GDM1 (cell line): ENCODE measurements at regions not wholly inside any gene's neighbourhood (a gene's known extent, or its start where the extent isn't known, plus 50 kb on each side); places are given as distances from the start of the nearest gene placed in this dataset.
"Not testable (repeated sequence)": the region's sequence is repeated elsewhere in the genome, so short reads cannot be mapped to it uniquely, and the experiment has no call there.

ENCODE experiments used
- DNase-seq: peaks from one replicate; lab custom pipeline; 2025; lab: John Stamatoyannopoulos, UW

DNA sequence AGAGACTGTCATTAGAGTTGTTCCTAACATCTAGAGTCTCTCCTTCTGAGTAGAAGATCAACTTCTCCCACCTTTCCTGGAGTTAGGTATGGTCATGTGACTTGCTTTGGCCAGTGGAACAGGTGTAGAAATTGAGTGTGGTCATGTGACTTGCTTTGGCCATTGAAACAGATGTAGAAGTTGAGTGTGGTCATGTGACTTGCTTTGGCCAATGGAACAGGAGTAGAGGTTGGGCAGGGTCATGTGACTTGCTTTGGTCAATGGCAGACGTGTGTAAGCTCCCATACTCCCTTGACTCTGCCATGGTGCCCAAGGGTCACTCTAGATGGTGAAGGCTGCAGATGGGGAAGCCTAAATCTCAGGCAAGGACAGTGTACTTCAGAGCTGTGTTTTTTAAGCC lies 306.0 kb downstream of the NPHP4 start:
- DNase-seq = no peak

DNA sequence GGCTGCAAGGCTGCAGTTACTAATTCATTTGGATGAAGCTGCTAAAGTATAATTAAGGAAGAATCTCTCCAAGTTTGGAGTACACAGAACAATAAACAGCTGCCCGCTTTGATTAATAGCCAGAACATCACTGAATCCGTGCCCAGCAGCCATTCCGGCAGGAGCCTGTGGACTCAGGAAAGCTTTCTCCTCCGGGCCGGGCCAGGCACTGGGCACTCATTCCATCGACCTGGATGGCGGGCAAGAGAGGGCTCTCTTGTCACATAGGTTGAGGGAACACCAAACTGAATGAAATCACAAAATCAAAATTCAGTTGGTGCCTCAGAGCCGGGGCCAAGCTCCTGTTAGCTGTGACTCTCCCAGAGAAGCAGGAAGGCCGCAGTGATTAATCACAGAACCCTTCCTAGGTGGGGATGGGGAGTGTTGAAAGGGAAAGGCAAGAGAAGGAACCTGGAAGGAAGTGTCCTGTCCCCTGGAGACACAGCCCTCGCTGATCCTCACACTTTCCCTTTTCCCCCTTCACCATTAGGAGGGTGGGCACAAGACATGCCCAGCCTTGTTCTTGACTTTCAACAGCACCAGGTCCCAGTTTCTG lies 306.7 kb downstream of the NPHP4 start:
- no peak for DNase-seq

DNA sequence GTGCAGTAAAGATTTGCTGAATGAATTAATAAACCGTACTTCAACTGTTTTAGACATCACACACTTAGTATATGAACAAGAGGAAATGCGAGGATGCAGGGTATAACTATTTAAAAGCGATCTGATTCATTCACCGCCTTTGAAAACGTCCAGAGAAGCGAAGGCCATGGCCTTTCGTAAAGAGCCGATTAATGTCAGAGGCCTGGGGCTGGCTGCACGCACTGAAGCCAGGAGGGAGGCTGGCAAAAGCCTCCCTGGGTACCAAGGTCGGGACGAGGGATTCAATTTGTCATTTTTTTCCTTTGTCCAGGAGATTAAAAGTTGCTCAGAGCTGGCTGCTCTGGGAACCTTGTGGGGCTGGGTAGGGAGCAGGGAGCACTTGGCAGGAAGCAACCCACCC lies 307.4 kb downstream of the NPHP4 start:
- no peak for DNase-seq

DNA sequence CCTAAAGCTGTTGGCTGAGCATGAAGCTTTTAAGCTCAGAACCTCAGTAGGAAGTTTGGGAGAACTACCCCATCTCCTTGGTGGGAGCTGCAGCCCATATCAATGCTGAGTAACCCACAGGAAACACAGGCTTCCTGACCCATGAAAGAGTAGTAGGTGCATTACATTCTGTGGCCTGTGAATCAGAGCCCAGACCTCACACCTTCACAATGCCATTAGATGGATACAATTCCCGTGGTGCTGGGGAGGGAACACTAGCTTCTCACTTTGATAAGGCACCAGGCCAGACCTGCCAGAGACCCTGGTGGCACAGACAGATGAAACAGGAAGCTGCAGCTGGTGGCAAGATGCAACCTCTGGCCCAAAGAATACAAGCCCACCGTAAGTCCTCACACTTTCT lies 308.8 kb downstream of the NPHP4 start:
- DNase-seq = no peak

DNA sequence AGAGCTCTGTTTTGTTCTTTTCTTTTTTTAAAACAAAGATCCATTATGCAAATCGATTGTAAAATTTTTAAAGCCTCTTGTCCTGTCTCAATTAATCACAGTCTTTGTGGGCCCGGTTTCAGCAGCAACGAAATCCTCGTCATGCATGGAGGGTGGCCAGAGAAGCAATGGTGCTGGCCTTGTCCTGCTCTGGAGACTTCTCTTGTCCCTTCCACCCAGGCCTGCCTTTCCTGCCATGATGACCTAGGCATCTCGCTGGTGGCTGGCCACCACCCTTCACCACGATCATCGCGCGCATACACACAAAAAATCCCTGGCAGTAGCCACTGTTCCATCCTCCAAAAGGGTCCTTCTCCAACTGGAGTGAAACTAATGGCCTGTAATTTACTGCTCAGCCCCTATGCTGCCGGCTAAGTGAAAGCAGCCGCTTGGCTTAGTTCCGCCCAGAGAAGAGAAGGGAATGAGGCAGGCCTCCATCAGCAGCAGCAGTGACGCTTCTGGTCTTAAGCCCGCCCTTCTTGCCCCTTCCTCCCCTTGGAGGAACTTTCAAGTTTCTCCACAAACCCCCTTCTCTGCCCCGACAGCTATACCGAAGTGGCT lies 309.5 kb downstream of the NPHP4 start:
- no peak for DNase-seq

DNA sequence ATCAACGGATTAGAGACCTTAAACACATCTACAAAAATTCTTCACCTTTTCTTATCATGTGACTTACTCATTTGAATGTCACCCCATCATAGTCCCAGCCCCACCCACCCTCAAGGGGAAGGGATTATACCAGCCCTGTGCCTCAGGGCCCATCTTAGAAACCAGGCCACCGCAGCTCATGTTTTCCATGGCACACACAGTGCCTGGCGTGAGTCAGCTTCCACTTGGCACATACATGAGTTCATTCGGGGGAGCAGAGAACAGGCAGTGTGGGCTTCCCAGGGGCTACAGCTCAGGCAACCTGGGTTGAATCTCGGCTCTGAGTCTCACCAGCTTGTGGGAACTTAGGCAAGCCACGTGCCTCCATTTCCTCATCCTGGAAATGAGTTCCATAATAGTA lies 310.6 kb downstream of the NPHP4 start:
- no peak for DNase-seq

DNA sequence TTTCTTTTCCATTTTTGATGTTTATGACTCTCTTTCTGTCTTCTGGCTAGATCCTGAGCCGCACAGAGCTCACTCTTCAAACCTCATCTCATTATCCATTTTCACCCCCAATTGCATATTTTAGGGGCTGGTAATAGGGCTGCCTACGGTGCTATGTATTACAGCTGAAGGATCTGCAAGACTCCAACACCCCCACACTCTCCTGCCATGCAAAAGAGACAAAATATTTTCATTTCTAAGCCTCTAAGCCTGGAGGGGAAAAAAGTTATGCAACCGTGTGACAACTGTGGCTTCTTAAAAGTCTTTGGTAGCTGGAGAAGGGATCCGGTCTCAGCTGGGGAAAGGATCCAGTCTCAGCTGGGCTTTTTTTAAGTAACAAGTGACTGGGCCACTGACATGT lies 311.6 kb downstream of the NPHP4 start:
- DNase-seq = no peak

DNA sequence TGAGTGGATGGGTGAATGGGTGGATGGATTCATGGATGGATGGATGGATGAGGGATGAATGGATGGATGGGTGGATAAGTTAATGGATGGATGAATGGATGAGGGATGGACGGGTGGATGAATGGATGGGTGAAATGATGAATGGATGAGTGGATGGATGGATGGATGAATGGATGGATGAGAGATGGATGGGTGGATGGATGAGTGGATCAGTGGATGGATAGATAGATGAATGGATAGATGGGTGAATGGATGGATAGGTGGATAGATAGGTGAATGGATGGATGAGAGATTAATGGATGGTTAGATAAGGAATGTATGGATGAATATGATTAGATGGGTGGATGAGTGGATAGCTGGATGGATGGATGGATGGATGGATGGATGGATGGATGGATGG lies 313.5 kb downstream of the NPHP4 start:
- no peak for DNase-seq

DNA sequence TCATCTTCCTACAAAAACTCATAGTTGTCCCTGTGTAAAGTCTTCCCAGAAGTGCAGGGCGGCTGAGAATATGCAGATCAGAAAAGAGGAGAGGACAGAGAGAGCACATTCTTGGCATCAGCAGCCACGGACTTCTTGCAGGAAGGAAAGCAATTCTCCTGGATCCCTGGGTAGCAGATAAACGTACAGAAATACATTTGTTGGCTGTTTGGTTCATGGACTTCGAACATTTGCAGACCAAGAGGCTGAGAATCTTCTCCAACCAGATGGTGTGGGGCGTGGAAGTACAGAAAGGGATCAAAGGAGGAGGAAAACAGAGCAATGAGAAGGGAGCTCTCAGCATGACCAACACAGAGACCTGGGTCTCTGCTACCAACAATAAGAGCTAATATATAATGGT lies 319.9 kb downstream of the NPHP4 start:
- not testable (repeated sequence) for DNase-seq

DNA sequence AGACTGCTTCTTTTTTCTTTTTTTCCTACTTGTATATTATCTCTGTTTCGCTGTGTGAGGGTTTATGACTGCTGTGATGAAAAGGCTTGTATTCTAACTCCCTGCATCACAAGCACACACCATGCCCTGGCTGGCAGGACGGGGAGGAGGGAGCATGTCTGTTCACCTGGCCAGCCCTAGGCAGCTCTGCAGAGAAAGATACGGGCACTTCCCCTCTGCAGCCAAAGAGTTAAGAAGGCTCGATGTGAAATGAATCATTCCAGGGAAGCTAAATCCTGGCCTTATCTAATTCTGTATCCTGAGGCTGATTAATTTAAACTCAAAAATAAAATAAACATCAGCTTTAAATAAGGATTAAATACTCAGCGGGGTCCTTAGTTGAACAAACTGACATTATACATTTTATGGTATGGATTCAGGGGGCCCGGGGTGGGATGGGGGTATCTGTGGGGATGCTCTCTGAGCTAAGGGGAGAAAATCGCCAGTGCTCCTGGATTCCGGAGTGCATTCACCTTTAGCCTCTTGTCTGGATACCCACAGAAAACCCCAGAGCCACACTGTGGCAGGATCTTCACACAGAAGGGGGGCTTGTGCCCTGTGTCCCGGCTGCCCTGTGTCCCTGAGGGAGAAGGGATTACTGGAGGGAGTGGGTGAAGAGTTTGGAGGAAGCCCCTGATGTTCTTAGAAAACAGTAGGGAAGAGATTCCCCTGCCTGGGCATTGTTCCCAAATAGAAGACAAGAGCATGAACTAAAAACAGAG lies 321.5 kb downstream of the NPHP4 start:
- no peak for DNase-seq

DNA sequence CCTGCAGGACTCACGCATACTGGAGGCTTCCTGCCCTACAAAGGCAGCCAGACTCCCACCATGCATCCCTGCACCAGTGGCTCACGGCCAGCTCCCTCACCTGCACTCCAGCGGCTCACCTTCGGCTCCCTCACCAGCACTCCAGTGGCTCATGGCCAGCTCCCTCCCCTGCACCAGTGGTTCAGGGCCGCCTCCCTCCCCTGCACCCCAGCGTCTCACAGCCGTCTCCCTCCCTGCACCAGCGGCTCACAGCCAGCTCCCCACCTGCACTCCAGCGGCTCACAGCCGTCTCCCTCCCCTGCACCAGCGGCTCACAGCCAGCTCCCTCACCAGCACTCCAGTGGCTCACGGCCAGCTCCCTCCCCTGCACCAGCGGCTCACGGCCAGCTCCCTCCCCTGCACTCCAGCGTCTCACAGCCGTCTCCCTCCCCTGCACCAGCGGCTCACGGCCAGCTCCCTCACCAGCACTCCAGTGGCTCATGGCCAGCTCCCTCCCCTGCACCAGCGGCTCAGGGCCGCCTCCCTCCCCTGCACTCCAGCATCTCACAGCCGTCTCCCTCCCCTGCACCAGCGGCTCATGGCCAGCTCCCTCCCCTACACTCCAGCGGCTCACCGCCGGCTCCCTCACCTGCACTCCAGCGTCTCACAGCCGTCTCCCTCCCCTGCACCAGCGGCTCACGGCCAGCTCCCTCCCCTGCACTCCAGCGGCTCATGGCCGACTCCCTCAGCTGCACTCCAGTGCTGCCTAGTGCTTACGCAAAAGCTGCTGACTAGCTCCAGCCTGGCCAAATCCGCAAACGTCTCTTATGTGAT lies 324.5 kb downstream of the NPHP4 start:
- DNase-seq = no peak

DNA sequence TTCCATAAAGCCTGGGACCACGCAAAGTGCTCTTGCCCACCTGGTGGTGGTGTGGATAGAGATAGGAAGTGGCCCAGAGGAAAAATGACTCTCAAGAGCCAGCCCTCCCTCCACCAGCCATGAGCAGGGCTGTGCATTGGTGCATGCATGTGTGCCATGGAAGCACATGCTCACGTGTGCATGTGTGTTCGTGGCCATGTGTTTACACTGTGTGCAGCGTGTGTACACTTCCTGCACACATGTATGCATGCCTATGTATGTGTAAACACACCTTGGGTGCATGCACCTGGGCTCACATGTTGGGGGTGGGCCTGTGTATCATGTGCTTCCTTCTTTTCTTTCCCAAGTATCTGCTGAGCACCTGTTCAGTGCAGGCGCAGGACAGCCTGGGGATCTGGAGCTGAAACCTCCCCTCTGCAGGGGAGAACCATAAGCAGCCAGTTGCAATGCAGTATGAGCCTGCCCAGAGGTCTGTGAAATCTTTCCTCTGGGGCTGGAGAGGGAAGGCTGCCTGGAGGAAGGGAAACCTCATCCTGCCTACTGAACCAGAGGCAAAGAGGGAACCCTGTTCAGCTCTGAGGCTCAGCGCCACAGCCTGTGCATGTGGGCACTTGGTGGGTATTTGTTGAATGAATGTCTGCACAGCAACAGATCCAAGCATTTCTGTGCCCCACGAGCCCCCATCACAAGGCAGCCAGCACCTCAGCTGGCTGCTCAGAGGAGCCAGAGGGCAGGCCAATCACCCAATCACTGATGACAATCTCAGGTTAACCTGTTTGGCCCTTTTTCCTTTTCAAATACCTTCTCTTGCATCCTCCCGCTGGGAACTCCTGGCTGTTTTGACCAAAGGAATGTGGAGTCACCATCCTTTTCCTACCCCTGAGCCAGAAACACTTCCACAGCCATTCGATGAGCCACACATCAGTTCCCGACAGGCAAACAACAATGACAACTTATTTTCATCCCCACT lies 327.0 kb downstream of the NPHP4 start:
- DNase-seq = no peak

DNA sequence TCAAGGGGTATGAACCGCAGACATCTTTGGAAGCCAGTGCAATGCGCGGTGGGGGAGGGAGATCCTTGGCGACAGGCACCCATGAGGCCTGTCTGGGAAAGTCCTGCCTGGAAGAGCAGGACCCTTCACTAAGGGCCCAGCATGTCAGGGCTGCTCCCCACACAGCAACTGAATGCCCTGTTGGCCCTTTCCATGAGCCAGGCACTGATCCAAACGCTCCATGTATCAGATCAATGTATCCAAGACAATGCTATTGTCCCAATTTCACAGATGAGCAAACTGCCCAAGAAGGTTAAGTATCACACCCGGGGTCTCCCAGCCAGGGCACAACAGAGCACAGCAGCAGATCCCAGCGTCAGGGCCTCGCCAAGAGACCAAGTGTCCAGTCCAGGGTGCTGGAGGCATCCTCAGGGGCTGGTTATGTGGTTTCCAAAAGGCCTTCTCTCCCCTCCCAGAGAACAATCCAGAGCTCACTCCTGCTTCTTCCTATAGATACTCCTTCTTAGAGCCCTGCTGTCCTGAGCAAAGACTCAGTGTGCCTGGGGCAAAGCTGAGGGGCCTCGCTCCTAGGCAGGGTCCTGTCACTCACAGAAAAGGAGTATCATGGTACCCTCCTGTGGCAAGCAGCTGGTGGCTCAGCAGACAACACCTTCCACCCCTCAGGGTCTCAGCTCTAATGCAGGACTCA lies 328.0 kb downstream of the NPHP4 start:
- no peak for DNase-seq

DNA sequence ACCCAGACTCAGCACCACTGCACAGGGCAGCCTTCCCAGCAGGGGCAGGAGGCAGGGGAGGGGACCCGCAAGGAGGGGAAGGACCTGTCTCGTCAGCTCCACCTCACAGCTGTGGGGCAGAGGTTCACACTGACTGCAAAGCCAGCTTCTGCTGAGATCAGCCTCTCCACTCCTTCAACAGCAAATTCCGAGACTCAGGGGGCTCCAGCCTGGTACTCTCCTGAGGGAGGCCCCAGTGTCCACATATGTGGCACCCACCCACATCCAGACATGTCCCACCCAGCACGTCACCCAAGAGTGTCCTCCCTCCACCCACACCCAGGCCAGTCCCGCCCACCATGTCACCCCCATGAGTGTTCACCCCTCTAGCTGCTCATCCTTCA lies 329.5 kb downstream of the NPHP4 start:
- no peak for DNase-seq

DNA sequence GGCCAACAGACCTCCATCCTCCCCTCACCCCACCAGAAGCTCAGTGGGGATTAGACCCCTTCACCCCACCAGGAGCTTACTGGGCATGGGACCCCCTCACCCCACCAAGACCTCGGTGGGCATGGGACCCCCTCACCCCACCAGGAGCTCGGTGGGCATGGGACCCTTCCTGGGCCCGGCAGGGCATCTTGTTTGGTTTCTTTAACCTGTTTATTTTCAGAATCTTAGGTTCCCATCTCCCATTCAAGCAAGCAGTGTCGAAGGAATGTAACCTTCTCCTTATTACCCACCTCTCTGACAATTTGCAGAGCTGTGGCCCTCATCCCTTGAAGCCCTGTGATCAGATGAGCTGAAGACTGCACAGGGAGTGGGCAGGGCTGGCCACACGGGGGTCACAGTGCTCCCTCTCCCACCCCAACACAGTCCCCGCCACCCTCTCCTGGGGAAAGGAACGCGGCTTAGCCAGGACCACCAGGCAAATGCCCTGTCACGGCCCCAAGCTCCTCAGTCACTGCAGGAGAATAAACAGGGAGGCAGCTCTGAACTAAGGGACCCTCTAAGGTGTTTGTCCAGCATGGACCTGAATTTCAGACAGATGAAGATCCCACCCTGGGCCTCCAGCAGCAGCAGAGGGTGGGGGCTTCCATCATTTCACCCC lies 330.0 kb downstream of the NPHP4 start:
- DNase-seq = no peak

DNA sequence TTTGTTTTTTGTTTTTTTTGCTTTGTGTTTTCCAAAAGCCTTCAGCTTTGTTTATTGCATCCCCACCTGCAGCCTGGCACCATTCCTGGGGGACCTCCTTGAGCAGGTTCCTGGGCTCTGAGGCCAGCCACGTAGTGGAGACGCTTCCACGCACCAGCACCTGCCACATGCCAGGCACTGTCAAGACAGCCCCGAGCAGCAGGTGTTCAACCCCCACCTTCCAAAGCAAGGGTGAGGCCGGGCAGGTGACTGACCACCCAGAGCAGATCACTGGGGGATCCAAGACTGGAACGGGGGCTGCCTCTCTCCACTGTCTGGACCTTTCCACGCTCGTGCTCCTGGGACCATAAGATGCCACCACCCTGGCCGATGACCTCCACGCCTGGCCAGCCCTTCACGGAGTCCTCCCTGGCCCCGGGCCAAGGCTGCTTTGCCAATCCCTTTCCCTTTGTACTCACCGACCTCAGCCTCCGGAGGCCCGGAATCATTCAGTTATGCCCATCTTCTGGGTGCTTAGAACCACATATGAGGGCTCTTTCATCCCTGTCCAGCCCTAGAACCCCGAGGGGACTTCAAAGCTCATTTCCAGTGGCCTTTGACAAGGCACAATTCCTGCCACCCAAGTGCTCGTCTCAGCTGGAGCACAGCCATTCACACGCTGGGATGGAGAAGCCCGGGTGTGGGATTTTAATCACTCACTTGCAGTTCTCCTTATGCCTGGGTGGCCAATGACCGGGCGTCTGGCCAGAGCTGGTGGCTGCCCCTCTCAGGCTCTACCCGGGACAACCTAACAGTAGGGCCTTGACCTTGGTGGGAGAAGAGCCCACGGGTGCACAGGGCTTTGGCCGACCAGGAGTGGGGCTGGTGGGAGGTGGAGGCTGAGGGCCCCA lies 330.8 kb downstream of the NPHP4 start:
- no peak for DNase-seq

DNA sequence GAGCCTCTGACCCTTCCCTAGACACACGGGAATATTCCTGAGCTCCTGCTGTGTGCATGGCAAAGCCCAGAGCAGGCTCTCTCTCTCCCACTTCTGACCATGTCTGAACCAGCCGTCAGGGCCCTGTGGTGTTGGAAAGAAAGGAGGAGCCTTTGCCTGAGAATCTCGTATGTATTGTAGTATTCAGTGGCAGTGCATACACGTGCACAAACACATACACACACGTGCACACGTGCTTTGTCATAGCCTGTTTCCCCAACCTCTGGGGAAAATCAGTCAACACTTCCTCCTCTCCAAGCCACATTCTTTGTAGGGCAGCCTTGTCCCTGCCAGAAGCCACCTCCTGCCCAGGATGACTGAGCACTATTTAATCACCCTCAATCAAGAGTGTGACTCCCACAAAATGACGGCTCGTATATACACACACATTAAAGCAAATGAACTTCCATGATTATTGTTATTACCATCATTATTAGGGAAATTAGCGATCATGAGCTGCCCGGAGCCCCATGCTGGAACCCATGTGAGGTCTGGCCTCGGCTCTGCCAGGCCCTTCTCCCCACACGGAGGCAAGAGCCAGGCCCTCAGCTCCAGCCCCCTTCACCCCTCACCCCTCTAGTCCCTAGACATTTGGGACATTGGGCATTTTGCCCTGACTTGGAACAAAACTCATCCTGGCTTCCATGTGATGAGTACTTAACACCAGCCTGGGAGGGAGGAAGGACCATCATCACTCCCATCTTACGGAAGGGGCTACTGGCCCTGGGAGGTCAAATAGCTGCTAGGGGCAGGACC lies 331.9 kb downstream of the NPHP4 start:
- DNase-seq = no peak

DNA sequence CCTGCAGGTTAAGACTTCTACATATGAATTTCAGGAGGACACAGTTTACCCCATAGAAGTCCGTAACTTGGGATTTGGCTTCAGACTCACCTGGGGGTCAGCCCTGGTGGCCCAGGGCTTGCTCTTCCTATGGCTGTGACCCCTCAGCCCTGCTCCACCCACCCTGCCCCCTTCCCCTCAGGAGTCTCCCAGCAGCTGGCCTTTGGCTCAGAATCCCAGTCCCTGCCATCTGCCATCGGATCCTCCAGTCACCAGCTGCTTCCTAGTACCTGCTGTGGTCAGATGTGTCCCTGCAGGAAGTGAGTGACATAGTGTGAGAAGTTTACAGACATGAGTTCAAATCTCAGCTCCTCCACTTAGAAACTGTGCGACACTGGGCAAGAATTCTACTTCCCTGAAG lies 332.6 kb downstream of the NPHP4 start:
- no peak for DNase-seq
